ENCODE measurements at regions not wholly inside any gene's neighbourhood (a gene's known extent, or its start where the extent isn't known, plus 50 kb on each side); places are given as distances from the start of the nearest gene placed in this dataset.

- TF ChIP-seq NR0B2 (CRISPR knock-in tag; IDR thresholded peaks at IDR 0.05): peak; percentile 20; the same call in 1 of the 2 replicates
- peak; percentile 72 for TF ChIP-seq ZNF547 (CRISPR knock-in tag; IDR thresholded peaks at IDR 0.05)
- TF ChIP-seq MTA1 (CRISPR knock-in tag; IDR thresholded peaks at IDR 0.05; ENCODE audit: borderline replicate concordance): 0 out of 2 replicates have a peak, but pooled peaks have one; percentile 64
- TF ChIP-seq MBD4 (IDR thresholded peaks at IDR 0.05; ENCODE audit: borderline replicate concordance, low read length): no peak
- peak; percentile 82; the same call in 1 of the 2 replicates for TF ChIP-seq ZNF792 (CRISPR knock-in tag; IDR thresholded peaks at IDR 0.05)
- peak in 1 of 2 experiments; percentile 60; a peak in 1 of 4 replicates for TF ChIP-seq KLF16 (CRISPR knock-in tag; IDR thresholded peaks at IDR 0.05)
- no peak for TF ChIP-seq ZNF562 (CRISPR knock-in tag; IDR thresholded peaks at IDR 0.05; ENCODE audit: borderline replicate concordance)
- peak; percentile 54 for TF ChIP-seq MYC (CRISPR knock-in tag; IDR thresholded peaks at IDR 0.05; ENCODE audit: borderline replicate concordance)
- peak; percentile 60 for TF ChIP-seq XRCC5 (optimal IDR thresholded peaks at IDR 0.05; ENCODE audit: low read length)
- no peak for TF ChIP-seq SETDB1 (CRISPR knock-in tag; IDR thresholded peaks at IDR 0.05; ENCODE audit: borderline replicate concordance)
- TF ChIP-seq ZNF678 (CRISPR knock-in tag; IDR thresholded peaks at IDR 0.05): no peak; the same call in 1 of the 2 replicates
- TF ChIP-seq ZNF264 (CRISPR knock-in tag; IDR thresholded peaks at IDR 0.05): no peak
- peak; percentile 79; the same call in 1 of the 2 replicates for TF ChIP-seq YEATS4 (CRISPR knock-in tag; IDR thresholded peaks at IDR 0.05; ENCODE audit: borderline replicate concordance)
- no peak; the same call in none of the 2 replicates for TF ChIP-seq ZNF850 (CRISPR knock-in tag; conservative IDR thresholded peaks at IDR 0.05)
- TF ChIP-seq ZNF232 (CRISPR knock-in tag; IDR thresholded peaks at IDR 0.05; ENCODE audit: borderline replicate concordance): peak; percentile 55; the same call in 1 of the 2 replicates
- TF ChIP-seq ZNF646 (CRISPR knock-in tag; IDR thresholded peaks at IDR 0.05): 0 out of 2 replicates have a peak, but pooled peaks have one; percentile 55
- peak; percentile 75; the same call in 1 of the 2 replicates for TF ChIP-seq ZNF33A (CRISPR knock-in tag; IDR thresholded peaks at IDR 0.05; ENCODE audit: borderline replicate concordance)
- no peak for TF ChIP-seq NONO (IDR thresholded peaks at IDR 0.05)
- peak; percentile 70 for TF ChIP-seq NONO (CRISPR knock-in tag; conservative IDR thresholded peaks at IDR 0.05)
- TF ChIP-seq ZNF30 (CRISPR knock-in tag; IDR thresholded peaks at IDR 0.05): no peak
- TF ChIP-seq ZIK1 (CRISPR knock-in tag; IDR thresholded peaks at IDR 0.05; ENCODE audit: borderline replicate concordance, low read depth): peak; percentile 59; the same call in 1 of the 2 replicates
- TF ChIP-seq CBX5 (CRISPR knock-in tag; IDR thresholded peaks at IDR 0.05; ENCODE audit: borderline replicate concordance): no peak
- no peak for TF ChIP-seq ZNF160 (CRISPR knock-in tag; IDR thresholded peaks at IDR 0.05)
- TF ChIP-seq RXRA (CRISPR knock-in tag; IDR thresholded peaks at IDR 0.05): peak; percentile 42; the same call in 1 of the 2 replicates
- TF ChIP-seq GABPB1 (CRISPR knock-in tag; IDR thresholded peaks at IDR 0.05): peak; percentile 77; the same call in 1 of the 2 replicates
Observed at GRCh38 chr17:30600060-30600829, 123.0 kb downstream of the GOSR1 start (continued).
